DOHH2 (cell line): ENCODE measurements at regions not wholly inside any gene's neighbourhood (a gene's known extent, or its start where the extent isn't known, plus 50 kb on each side); places are given as distances from the start of the nearest gene placed in this dataset.

Source experiments
- EZH2phosphoT487 ChIP-seq: fragments of 200-600 bp; sonication (generic); IDR thresholded peaks from 2 replicates; pipeline ENCODE4 v1.6.1; 2017; ENCODE audit warnings: borderline replicate concordance, mild to moderate bottlenecking, antibody characterized with exemption, low read length, moderate library complexity, mixed read lengths
- TF ChIP-seq, protein P1 (sequence below): fragments of 200-600 bp; sonication (generic); IDR thresholded peaks from one replicate; pipeline ENCODE4 v1.5.1; 2014; ENCODE audit warnings: antibody characterized with exemption, mild to moderate bottlenecking, low read depth, low read length; ENCODE audit not compliant: poor library complexity, severe bottlenecking

DNA sequence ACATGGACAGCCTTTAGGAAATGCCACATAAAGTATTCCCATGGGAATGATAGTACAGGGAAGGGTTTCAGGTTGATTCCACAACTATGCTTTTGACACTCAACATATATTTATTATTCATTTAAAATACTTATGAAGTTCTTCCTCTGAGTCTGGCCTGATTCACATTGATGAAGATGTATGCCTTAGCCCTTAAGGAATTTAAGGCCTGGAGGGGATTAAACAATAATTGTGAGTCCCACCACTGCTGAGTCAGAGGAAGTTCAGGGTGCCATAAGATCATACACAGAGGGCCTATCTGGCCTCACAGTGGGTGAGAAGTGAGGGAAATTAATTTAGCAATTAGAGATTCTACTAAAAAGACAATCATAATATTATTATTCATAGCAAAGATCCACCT lies 161.1 kb upstream of the SNX19 start:
- TF ChIP-seq, protein P1, sequence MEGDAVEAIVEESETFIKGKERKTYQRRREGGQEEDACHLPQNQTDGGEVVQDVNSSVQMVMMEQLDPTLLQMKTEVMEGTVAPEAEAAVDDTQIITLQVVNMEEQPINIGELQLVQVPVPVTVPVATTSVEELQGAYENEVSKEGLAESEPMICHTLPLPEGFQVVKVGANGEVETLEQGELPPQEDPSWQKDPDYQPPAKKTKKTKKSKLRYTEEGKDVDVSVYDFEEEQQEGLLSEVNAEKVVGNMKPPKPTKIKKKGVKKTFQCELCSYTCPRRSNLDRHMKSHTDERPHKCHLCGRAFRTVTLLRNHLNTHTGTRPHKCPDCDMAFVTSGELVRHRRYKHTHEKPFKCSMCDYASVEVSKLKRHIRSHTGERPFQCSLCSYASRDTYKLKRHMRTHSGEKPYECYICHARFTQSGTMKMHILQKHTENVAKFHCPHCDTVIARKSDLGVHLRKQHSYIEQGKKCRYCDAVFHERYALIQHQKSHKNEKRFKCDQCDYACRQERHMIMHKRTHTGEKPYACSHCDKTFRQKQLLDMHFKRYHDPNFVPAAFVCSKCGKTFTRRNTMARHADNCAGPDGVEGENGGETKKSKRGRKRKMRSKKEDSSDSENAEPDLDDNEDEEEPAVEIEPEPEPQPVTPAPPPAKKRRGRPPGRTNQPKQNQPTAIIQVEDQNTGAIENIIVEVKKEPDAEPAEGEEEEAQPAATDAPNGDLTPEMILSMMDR = no peak
- no peak for TF ChIP-seq EZH2phosphoT487
